Nephron (organoid): ENCODE measurements at regions not wholly inside any gene's neighbourhood (a gene's known extent, or its start where the extent isn't known, plus 50 kb on each side); places are given as distances from the start of the nearest gene placed in this dataset.

Source experiments
- H3K27ac Mint-ChIP-seq, 3 experiments: 2 replicates each; pipeline ENCODE4 v1.8.0; 2020; ENCODE audit warnings: mixed read lengths in 3 of 3, mild to moderate bottlenecking in 2 of 3, moderate library complexity in 1 of 3
- H3K27me3 Mint-ChIP-seq: 2 replicates; pipeline ENCODE4 v1.8.0; 2021; ENCODE audit warnings: low read depth, mild to moderate bottlenecking, moderate library complexity, mixed read lengths
- H3K36me3 Mint-ChIP-seq: 2 replicates; pipeline ENCODE4 v1.8.0; 2020; ENCODE audit warnings: low read depth, mixed read lengths
- H3K4me1 Mint-ChIP-seq: 2 replicates; pipeline ENCODE4 v1.8.0; 2020; ENCODE audit warnings: mixed read lengths
- H3K4me3 Mint-ChIP-seq, 3 experiments: 2 replicates each; pipeline ENCODE4 v1.8.0; 2020; ENCODE audit warnings: mild to moderate bottlenecking in 3 of 3, mixed read lengths in 3 of 3, moderate library complexity in 2 of 3
- H3K9me3 Mint-ChIP-seq: 2 replicates; pipeline ENCODE4 v1.8.0; 2020; ENCODE audit warnings: mixed read lengths
- TF ChIP-seq, protein P1 (sequence below), 3 experiments: fragments of 200-600 bp; sonication (generic); IDR thresholded peaks; one replicate each; pipeline ENCODE4 v1.5.0; 2021; ENCODE audit warnings: antibody characterized with exemption in 3 of 3; ENCODE audit not compliant: unreplicated experiment in 3 of 3

DNA sequence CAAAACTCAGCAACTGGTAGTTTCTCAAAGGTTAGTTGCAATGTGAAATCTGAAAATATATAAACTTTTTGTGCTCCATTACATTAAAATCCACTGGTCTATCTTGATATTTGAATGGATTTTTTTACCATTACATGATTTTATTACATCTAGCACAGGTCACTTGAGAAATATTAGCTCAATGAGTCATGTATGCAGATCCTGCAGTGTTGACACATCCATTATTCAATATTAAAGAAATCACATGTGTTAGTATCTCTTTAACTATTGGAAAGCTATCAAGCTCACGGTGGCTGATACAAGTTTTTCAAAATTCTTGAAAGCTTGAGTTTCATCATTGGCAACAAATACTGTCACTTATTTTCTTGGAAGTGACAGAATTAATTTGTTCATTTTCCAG lies 373.9 kb upstream of the TSHZ3 start:
- no peaks in the 10 kb centered on the region for H3K36me3 Mint-ChIP-seq
- H3K27ac Mint-ChIP-seq, result no peak overlapping the region
- H3K9me3 Mint-ChIP-seq, result peaks cover 10% of the 10 kb centered on the region
- TF ChIP-seq, protein P1, sequence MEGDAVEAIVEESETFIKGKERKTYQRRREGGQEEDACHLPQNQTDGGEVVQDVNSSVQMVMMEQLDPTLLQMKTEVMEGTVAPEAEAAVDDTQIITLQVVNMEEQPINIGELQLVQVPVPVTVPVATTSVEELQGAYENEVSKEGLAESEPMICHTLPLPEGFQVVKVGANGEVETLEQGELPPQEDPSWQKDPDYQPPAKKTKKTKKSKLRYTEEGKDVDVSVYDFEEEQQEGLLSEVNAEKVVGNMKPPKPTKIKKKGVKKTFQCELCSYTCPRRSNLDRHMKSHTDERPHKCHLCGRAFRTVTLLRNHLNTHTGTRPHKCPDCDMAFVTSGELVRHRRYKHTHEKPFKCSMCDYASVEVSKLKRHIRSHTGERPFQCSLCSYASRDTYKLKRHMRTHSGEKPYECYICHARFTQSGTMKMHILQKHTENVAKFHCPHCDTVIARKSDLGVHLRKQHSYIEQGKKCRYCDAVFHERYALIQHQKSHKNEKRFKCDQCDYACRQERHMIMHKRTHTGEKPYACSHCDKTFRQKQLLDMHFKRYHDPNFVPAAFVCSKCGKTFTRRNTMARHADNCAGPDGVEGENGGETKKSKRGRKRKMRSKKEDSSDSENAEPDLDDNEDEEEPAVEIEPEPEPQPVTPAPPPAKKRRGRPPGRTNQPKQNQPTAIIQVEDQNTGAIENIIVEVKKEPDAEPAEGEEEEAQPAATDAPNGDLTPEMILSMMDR (IDR thresholded peaks at IDR 0.05; ENCODE audit: unreplicated experiment in 3 of 3), result no peak
- H3K4me1 Mint-ChIP-seq, result peaks cover 8% of the 10 kb centered on the region
- no peak overlapping the region for H3K4me3 Mint-ChIP-seq
- H3K27me3 Mint-ChIP-seq, result peaks cover 4% of the 10 kb centered on the region

GRCh38 chr19:31725051-31725450 lies 375.8 kb upstream of the TSHZ3 start:
- no peaks in the 10 kb centered on the region for H3K36me3 Mint-ChIP-seq
- TF ChIP-seq, protein P1 (IDR thresholded peaks at IDR 0.05; ENCODE audit: unreplicated experiment in 3 of 3), result no peak
- peaks cover 10% of the 10 kb centered on the region for H3K9me3 Mint-ChIP-seq
- H3K4me3 Mint-ChIP-seq, result no peak overlapping the region
- peak overlapping the region in 2 of 3 experiments; percentile 45 to 68 for H3K27ac Mint-ChIP-seq
- peaks cover 4% of the 10 kb centered on the region for H3K27me3 Mint-ChIP-seq
- no peaks in the 10 kb centered on the region for H3K4me1 Mint-ChIP-seq

DNA sequence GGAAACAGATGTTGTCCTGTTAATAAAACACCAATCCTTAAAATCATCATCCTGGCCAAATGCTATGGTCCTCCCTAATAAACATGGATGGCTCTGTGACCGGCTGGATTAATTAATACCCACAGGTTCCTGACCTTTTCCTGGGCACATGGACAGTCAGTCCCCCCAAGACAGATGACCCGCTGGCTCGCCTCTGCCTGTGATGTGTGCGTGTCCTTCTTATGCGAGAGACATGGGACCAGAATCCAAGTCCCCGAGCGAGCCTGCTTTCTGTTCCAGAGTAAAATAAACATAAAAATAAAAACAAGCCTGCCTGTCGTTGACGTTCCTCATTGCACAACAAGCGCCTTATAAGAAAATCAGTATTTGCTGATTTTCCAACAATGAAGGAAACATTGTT lies 378.3 kb upstream of the TSHZ3 start:
- Mint-ChIP-seq H3K27ac (no peak overlapping the region), H3K4me1 (no peaks in the 10 kb centered on the region), H3K36me3 (no peaks in the 10 kb centered on the region), H3K4me3 (no peak overlapping the region), H3K27me3 (peaks cover 7% of the 10 kb centered on the region), H3K9me3 (peaks cover 4% of the 10 kb centered on the region)
- TF ChIP-seq, protein P1 (IDR thresholded peaks at IDR 0.05; ENCODE audit: unreplicated experiment in 3 of 3), result no peak

DNA sequence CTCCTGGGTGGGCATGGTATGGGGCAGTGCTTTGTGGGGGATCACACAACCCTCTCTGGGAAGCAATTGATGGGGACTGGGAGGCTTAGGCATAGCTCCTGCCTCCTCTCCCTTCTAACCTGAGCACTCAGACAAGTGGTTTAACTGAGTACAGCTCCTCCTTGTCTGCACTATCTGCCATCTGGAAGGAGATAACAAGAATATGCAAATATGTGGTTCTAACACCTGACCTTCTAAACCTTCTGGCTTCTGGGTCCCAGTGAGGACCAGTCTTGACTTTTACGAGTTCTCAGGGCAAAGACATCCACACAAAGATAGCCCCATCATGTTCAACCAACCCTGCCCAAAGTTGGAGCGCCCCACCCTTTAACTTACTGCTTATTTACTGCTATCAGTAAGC lies 381.0 kb upstream of the TSHZ3 start:
- Mint-ChIP-seq H3K36me3 (no peaks in the 10 kb centered on the region), H3K4me1 (no peaks in the 10 kb centered on the region), H3K9me3 (no peaks in the 10 kb centered on the region), H3K4me3 (no peak overlapping the region), H3K27ac (no peak overlapping the region), H3K27me3 (peaks cover 7% of the 10 kb centered on the region)
- TF ChIP-seq, protein P1 (IDR thresholded peaks at IDR 0.05; ENCODE audit: unreplicated experiment in 3 of 3), result no peak

DNA sequence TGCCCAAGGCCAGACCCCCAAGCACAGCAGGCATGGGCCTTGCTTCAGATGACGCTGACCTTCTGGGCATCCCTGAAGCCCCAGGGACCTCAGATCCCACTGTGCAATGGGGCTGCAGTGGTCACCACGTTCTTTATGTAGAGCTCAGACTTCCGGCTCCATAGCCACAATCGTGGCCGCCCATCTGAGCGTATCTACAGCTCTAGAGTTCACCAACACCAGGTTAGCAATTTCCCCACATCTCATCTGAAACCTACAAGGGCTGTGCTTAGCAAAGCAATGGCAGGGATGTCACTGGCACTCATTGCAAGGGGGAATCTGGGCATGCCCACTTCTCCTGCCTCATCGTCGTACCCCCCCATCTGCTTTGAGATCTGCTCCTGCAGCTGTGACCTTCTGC lies 384.4 kb upstream of the TSHZ3 start:
- Mint-ChIP-seq H3K36me3 (no peaks in the 10 kb centered on the region), H3K9me3 (peaks cover 3% of the 10 kb centered on the region), H3K27me3 (peaks cover 10% of the 10 kb centered on the region), H3K4me1 (no peaks in the 10 kb centered on the region), H3K27ac (no peak overlapping the region), H3K4me3 (no peak overlapping the region)
- TF ChIP-seq, protein P1 (IDR thresholded peaks at IDR 0.05; ENCODE audit: unreplicated experiment in 3 of 3), result no peak

- TF ChIP-seq, protein P1 (IDR thresholded peaks at IDR 0.05; ENCODE audit: unreplicated experiment in 3 of 3), result no peak
- Mint-ChIP-seq H3K27ac (no peak overlapping the region), H3K4me3 (no peak overlapping the region), H3K36me3 (no peaks in the 10 kb centered on the region), H3K27me3 (peaks cover 3% of the 10 kb centered on the region), H3K4me1 (no peaks in the 10 kb centered on the region), H3K9me3 (peaks cover 3% of the 10 kb centered on the region)
Observed at GRCh38 chr19:31742249-31742648, 393.0 kb upstream of the TSHZ3 start.
